ENCODE measurements at regions not wholly inside any gene's neighbourhood (a gene's known extent, or its start where the extent isn't known, plus 50 kb on each side); places are given as distances from the start of the nearest gene placed in this dataset.
"Not testable (repeated sequence)": the region's sequence is repeated elsewhere in the genome, so short reads cannot be mapped to it uniquely, and the experiment has no call there.

- Histone ChIP-seq H3K4me3 (no peak overlapping the region), H3K27me3 (no peaks in the 10 kb centered on the region), H3K9me3 (no peaks in the 10 kb centered on the region), H3K36me3 (no peaks in the 10 kb centered on the region), H3K27ac (no peak overlapping the region), H3K4me1 (no peaks in the 10 kb centered on the region)
- WGBS, 2 donors = 9 to 21% methylated on average over 3 of the region's 3 CpGs
- intact Hi-C loops (cut with DNase I) = no loop called here
- TF ChIP-seq CTCF (IDR thresholded peaks at IDR 0.05) = peak; percentile 52 to 84 (median 76)
- TF ChIP-seq POLR2A (IDR thresholded peaks at IDR 0.05) = no peak
- DNase-seq = no peak
These were observed 1277.1 kb downstream of the GATA3 start for GRCh38 chr10:9331583-9332008.

- peaks cover 0 to 4% (median 0%) of the 10 kb centered on the region in 4 donors for H3K27me3 ChIP-seq
- 79 to 85% methylated on average over 3 of the region's 3 CpGs for WGBS, 2 donors
- DNase-seq = no peak
- no peaks in the 10 kb centered on the region for H3K36me3 ChIP-seq
- H3K27ac ChIP-seq = no peak overlapping the region
- no peak overlapping the region for H3K4me3 ChIP-seq
- intact Hi-C loops (cut with DNase I) = no loop called here
- H3K4me1 ChIP-seq = no peaks in the 10 kb centered on the region
- H3K9me3 ChIP-seq = no peaks in the 10 kb centered on the region
- TF ChIP-seq POLR2A (IDR thresholded peaks at IDR 0.05) (no peak), CTCF (IDR thresholded peaks at IDR 0.05) (no peak)
These were observed 1279.8 kb downstream of the GATA3 start for GRCh38 chr10:9334270-9334669.

GRCh38 chr10:9339716-9340115 lies 1285.2 kb downstream of the GATA3 start:
- no peak for TF ChIP-seq POLR2A (IDR thresholded peaks at IDR 0.05)
- no peak for TF ChIP-seq CTCF (IDR thresholded peaks at IDR 0.05)

GRCh38 chr10:9342885-9343570 lies 1288.5 kb downstream of the GATA3 start:
- H3K9me3 ChIP-seq = no peaks in the 10 kb centered on the region
- H3K4me3 ChIP-seq = no peak overlapping the region
- H3K36me3 ChIP-seq = no peaks in the 10 kb centered on the region
- DNase-seq = no peak
- H3K4me1 ChIP-seq = no peaks in the 10 kb centered on the region
- TF ChIP-seq CTCF (IDR thresholded peaks at IDR 0.05) (peak; percentile 14 to 68 (median 41)), POLR2A (IDR thresholded peaks at IDR 0.05) (no peak)
- H3K27ac ChIP-seq = no peak overlapping the region
- WGBS, 2 donors = 28 to 35% methylated on average over 5 of the region's 5 CpGs
- intact Hi-C loops (cut with DNase I) = no loop called here
- H3K27me3 ChIP-seq = peaks cover 0 to 4% (median 0%) of the 10 kb centered on the region in 4 donors

More at GRCh38 chr10:9339716-9340115, 1285.2 kb downstream of the GATA3 start:
- Histone ChIP-seq H3K4me1 (no peaks in the 10 kb centered on the region), H3K9me3 (no peaks in the 10 kb centered on the region), H3K27me3 (peaks cover 0 to 4% (median 0%) of the 10 kb centered on the region in 4 donors), H3K4me3 (no peak overlapping the region), H3K27ac (no peak overlapping the region), H3K36me3 (no peaks in the 10 kb centered on the region)
- WGBS, 2 donors = 21 to 26% methylated on average over 1 of the region's 1 CpG
- intact Hi-C loops (cut with DNase I) = no loop called here
- no peak for DNase-seq

GRCh38 chr10:9347933-9348332 lies 1293.4 kb downstream of the GATA3 start:
- H3K36me3 ChIP-seq; H3K4me1 ChIP-seq; H3K27me3 ChIP-seq; H3K27ac ChIP-seq; H3K4me3 ChIP-seq; DNase-seq; intact Hi-C loops (cut with DNase I); H3K9me3 ChIP-seq: not testable (repeated sequence)
- WGBS, 2 donors = 78 to 81% methylated on average over 3 of the region's 3 CpGs

- TF ChIP-seq POLR2A (IDR thresholded peaks at IDR 0.05) = no peak
- TF ChIP-seq CTCF (IDR thresholded peaks at IDR 0.05) = no peak
- Histone ChIP-seq H3K9me3 (no peaks in the 10 kb centered on the region), H3K27ac (no peak overlapping the region), H3K4me1 (no peaks in the 10 kb centered on the region), H3K27me3 (no peaks in the 10 kb centered on the region), H3K36me3 (no peaks in the 10 kb centered on the region), H3K4me3 (no peak overlapping the region)
- DNase-seq = no peak
- intact Hi-C loops (cut with DNase I) = no loop called here
- WGBS, 2 donors = 57 to 59% methylated on average over 4 of the region's 4 CpGs
These were observed 1303.0 kb downstream of the GATA3 start for GRCh38 chr10:9357471-9357870.

Measured in esophagus squamous epithelium (tissue), 5 donors.